ENCODE measurements at regions not wholly inside any gene's neighbourhood (a gene's known extent, or its start where the extent isn't known, plus 50 kb on each side); places are given as distances from the start of the nearest gene placed in this dataset.

GRCh38 chr18:38028946-38029345 lies 463.3 kb upstream of the CELF4 start:
- DNase-seq (ENCODE audit: low spot score): no peak

DNA sequence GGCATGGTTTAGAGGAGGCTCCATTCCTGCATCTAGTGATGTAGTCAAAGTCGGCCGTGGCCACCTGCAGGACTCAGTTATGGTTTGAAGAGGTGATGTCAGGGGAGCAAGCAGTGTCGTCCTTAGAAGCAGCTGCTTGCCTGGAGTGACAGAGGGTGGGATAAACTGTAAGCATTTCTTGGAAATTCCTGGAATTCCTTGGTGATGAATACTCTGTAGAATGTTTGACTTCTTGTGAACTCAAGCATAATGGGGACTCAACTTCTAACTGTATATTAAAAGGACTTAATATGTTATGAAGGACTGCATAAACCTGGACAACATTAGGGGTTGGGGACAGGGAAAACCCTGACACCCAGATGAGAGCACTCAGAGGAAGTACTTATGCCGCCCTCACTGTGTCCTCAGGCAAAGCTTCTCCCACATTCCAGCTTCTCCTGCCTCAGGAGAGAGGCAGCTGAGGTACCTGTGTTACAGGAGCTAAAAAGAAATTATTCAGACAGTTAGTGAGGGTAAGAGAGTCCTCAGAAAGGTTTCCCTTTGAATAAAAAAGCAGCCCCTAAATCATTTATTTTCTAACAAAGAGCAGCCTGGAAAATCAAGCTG lies 459.9 kb upstream of the CELF4 start:
- DNase-seq (ENCODE audit: low spot score): peak; percentile 13

DNA sequence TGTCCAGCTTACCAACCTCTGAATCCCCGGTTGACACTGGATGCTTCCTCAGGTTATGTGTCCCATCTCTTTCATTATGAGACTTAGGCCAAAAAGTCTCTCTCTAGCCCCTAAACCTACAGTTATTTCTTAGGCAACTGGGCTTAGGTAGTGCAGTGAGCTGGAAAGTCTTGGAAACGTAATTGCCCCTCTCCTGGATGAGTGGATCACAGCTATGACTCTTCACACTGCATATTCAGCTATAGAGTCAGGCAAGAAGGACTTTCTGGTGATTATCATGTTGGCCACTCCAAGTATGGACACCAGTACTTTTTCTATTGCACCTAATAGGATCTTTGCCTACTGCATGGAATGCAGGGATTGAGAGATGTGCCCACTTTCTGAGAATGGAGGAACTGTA lies 458.3 kb upstream of the CELF4 start:
- no peak for DNase-seq (ENCODE audit: low spot score)

DNA sequence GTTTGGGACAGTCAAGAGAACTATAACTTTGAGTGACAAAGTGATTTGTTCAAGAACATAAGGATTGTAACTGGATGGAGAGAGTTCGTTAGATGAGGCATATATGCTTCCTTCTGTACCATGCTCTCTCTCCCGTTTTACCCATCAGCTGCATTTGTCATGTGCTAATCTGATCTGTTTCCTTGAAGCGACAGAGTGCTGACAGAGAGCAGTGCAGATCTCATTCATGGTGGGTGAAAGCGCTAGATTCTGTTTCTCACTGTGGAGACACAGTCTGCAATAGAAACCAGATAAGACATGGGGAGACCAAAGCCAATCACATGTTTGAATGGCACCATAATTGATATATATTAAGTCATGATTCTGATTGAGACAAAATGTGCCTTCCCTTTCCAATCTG lies 456.6 kb upstream of the CELF4 start:
- no peak for DNase-seq (ENCODE audit: low spot score)

GRCh38 chr18:38019292-38019691 lies 453.7 kb upstream of the CELF4 start:
- DNase-seq (ENCODE audit: low spot score): no peak

DNA sequence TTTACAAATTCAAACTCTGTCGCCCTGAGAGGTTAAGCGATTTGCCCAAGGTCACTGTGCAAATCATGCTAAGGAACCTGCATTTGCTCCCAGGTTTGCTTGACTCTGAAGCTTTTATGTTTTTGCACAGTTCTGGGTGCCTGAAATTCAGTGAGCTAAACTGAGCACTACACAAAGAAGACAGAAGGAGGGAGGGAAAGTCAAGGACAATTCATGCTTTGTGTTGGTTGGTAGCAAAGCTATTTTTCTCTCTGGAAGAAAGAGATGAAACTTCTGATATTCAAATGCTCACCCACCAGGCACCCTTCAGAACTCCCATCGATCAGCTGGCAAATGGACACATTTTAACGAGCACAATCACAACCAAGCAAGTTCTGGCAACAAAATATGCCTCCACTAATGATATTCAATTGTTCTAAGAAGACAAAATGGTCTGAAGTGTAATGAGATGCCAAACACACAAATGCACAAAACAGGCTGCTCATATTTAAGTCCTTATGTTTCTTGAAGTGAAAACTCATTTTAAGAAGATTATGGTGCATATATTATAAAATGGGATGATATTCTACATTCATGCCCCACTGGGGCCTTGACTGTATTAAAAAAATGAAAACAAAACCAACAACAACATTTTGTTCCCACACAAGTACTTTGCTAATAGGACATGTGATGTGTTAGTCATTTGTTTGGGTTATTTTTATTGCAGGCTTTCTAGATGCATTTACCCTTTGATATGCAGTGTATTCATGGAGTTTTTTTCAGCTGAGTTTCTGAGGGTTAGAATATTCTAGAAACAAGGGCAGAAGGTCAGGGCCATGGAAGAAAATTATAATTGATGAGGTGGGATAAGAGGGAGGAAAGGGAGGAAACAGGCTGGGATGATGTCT lies 445.6 kb upstream of the CELF4 start:
- DNase-seq (ENCODE audit: low spot score): no peak

GRCh38 chr18:38010037-38010436 lies 444.4 kb upstream of the CELF4 start:
- DNase-seq (ENCODE audit: low spot score): no peak

DNA sequence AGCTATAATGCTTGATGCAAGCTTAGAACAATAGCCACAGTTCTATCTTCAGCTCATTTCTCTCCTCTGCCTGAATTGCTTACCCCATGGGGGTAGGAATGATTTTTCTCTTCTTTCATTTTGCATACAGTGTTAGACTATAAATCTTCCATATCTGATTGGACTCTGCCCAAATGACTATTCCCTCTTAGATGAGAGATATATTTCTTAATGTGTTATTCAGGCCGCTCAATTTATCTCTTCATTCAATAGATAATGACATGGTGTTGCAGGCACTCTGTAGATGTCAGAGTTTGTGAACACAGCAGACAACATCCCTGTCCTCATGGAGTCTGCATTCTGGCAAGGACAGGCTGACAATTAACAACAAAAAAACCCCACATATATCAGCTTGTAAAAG lies 443.7 kb upstream of the CELF4 start:
- no peak for DNase-seq (ENCODE audit: low spot score)

GRCh38 chr18:38007676-38008330 lies 442.2 kb upstream of the CELF4 start:
- DNase-seq (ENCODE audit: low spot score): no peak

DNA sequence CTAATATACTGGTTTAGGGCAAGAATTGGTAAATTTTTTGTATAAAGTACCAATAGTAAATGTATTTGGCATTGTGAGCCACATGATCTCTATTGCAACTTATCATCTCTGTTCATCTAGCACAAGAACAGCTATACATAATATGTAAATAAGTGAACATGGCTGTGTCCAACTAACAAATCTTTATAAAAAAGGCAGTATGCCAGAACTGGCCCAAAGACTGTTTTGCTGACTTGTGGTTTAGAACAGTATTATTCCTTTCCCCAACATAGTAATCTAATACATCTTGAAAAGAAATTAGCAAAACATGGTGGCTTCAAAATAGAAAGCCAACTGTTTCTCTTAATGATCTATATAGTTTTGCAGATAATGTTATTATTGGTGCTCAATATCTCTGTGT lies 441.4 kb upstream of the CELF4 start:
- no peak for DNase-seq (ENCODE audit: low spot score)

DNA sequence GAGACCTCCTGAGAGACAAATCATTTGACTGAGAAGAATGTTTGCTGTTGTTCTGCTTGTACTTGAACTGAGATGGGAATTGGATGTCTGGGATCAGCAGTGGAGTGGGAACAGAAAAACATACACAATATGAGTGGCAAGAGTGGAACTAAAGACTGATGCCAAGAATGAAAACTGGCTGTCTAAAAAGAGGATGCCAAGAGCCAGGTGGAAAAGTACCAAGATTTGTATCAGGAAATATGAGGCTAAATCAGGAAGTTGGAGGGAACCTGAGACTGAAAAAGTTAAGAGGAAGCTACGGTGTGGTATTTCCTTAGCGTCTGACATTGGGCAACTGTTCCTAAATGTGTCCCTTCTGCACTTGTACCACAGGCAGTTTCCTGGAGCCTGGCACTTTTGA lies 440.9 kb upstream of the CELF4 start:
- no peak for DNase-seq (ENCODE audit: low spot score)

DNA sequence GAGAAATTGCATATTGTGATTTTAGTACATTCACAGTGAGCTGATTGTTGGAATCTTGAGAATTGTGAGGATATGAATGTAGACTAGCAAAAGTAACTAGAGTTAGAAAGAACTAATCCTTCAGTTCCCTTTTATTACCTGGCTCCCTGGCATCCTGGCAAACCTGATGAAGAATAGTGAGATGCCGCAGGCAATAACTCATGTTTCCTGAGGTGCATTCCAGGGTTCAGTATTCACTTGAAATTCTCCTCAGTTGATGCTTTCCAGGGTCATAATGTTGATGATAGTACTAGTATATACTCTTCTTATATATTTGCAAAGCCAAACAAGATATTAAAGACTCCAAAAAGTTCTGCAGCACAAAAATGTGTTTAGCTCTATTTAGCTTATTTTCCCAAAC lies 432.1 kb upstream of the CELF4 start:
- DNase-seq (ENCODE audit: low spot score): no peak

GRCh38 chr18:37987901-37988300 lies 422.3 kb upstream of the CELF4 start:
- no peak for DNase-seq (ENCODE audit: low spot score)

DNA sequence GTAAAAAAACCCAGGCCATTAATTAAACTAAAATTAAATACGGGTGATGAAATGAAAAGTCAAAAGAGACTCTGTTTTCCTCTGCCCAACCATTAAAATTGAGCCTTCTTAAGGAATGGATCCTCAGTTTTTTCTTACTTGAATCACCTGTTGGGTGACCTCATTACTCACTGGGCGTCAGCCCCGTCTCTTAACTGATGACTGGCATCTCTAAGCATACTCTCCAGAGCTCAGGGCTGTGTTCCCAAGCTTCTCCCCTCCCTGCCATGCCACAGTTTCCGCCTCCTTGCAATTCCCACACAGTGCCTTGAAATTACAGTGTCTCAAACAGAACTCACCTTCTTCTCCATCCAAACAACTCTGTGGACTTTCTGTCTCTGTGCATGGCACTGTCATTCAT lies 421.1 kb upstream of the CELF4 start:
- no peak for DNase-seq (ENCODE audit: low spot score)

DNA sequence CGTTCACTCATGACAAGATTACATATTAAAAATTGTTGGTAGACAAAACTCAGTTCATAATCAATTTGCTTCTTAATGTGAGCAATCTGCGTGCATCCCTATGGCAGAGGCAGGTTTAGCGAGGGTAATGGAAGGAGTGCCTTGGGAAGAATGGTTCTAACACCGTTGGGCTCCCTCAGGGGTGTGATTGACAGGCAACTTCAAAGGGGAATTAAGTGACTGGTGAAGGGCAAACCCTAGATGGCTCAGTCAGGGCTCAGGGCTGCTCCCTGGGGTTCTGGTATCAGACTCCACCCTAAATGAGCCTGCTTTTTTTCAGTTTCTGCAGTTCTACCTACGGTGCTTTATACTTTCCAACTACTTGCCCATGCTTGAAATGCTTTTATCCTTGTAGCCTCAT lies 419.5 kb upstream of the CELF4 start:
- DNase-seq (ENCODE audit: low spot score): no peak

- DNase-seq (ENCODE audit: low spot score): no peak
Measured at GRCh38 chr18:37980556-37980955, 415.0 kb upstream of the CELF4 start.

DNA sequence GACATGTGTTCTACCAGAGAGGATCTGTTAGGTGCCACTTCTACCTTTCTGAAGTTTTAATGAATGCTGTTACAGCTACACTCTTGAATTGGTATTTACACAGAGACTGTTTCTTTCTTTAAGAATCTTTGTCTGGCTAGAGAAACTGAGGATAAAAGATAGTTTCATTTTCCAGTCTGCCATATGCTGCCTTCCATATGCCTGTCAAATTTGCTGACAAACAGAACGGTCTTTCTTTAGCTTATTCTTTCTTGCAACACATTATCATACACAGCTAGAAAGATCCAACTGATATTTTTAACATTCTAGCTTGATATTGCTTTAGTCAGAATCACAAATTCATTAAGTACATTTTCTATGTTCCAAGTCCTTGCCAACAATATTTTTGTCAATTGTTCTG lies 409.8 kb upstream of the CELF4 start:
- no peak for DNase-seq (ENCODE audit: low spot score)

GRCh38 chr18:37967261-37967660 lies 401.7 kb upstream of the CELF4 start:
- no peak for DNase-seq (ENCODE audit: low spot score)

- no peak for DNase-seq (ENCODE audit: low spot score)
Measured at GRCh38 chr18:37965572-37965970, 400.0 kb upstream of the CELF4 start.

DNA sequence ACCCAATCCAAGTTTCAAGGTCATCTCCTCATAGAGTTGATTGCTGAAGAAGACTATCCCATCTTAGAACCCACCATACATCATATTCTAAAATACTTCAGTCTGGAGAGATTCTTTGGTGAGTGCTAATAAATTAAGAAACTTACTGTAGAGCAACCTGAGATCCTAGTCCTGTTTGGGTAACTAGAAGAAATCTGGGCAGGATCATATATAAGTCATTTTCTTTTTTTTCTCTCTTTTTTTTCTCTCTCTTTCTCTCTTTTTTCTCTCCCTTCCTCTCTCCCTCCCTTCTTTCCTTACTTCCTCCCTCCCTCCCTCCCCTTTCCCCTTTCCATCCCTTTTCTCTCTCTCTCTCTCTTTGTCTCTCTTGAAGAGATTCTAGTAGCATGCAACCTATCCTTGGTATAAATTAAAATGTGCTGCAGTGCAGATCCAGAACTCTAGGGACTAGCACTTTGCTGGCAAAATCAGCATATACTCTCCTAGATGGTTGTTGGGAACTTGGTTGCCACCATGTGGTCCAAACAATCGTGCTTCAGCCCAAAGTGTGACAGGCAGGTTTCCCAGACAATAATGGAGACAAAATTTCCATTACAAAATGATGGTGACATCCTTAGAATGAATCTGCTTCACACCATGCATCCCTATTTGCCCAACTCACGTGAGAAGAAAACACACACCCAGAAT lies 399.4 kb upstream of the CELF4 start:
- no peak for DNase-seq (ENCODE audit: low spot score)

- DNase-seq (ENCODE audit: low spot score): no peak
Measured at GRCh38 chr18:37963837-37964236, 398.2 kb upstream of the CELF4 start.

DNA sequence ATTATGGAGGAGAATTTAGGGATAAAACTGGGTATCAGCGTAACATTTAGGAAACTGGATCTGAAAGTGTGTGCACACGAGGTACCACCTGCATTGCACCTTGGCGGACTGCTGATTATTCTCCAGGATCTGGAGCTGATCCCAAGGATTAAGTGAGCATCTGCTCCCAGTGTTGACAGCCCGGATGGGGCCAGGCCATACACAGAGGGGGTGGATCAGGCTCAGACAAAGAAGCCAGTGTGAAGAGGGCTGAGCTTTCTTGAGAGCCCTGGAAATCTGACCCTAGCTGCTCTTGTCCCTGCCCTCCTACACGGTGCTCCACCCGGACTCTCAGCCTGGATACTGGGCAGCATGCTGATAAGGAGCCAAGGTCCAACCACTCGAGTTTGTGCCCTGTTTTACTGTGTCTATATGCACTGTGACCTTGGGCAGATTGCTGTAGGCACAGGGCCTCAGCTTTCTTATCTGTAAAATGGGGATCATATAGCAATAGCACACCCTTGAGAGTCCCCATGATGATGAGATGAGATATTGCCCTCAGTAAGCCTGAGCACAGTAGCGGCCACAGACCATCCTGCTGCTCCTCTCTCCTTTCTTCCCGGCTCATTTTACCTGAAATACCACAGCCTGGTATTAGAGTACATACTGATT lies 396.8 kb upstream of the CELF4 start:
- DNase-seq (ENCODE audit: low spot score): no peak

Data from H4 (cell line).